Left lobe of liver (tissue), 2 donors: ENCODE measurements at regions not wholly inside any gene's neighbourhood (a gene's known extent, or its start where the extent isn't known, plus 50 kb on each side); places are given as distances from the start of the nearest gene placed in this dataset.
A peak's percentile ranks its signal among the peaks of the same experiment; 100 is the strongest.
"Not testable (repeated sequence)": the region's sequence is repeated elsewhere in the genome, so short reads cannot be mapped to it uniquely, and the experiment has no call there.

Source experiments
- ATAC-seq: fragments of 200-7000 bp; cut with Tn5 transposase; one replicate; pipeline ENCODE4 v1.9.1; 2020; ENCODE audit warnings: mild to moderate bottlenecking, moderate library complexity
- DNase-seq: peaks from one replicate; pipeline ENCODE4 v3.0.0-alpha.2; 2020; ENCODE audit warnings: low spot score
- donor health status: DM: no; HTN: no; CAD: no; lungs with moderate emphysema.
- donor health status: DM: no; HTN: yes; CAD: no.

DNA sequence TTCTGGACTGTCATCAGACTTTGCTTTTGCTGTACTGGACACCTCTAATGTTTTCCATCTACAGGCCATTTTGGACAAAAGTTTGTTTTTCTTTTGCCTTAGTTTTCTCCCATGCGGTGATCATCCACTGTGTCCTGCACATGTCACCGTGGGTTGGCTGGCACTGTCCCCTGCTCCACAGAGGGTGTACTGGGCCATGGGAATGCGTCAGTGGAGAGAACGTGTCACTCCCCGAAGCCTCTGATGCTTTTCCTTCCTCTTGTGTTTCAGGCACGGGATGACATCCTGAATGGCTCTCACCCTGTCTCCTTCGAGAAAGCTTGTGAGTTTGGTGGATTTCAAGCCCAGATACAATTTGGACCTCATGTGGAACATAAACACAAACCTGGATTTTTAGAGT is 385.0 kb upstream of the TPM1 start:
- DNase-seq, result not testable (repeated sequence)
- ATAC-seq, result peak; percentile 24

DNA sequence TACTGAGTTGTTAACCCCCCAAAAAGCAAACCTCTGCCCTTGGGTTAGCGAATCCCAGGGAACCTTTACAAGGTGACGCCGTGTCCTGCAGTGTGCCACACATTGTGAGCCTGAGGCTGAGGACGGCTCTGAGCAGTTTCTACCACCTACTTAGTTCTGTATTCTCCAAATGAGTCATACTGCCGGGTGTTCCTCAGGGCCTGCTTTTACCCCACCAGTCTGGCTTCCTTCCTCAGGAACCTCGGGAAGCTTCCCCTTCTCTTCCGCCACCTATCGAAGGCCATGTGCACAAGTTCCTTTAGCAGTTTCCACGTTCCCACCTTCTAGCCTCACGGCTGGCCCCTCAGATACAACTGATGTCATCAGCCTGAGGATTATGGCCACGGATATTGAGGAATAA is 384.0 kb upstream of the TPM1 start:
- no peak for ATAC-seq

GRCh38 chr15:62663547-62663946 is 379.0 kb upstream of the TPM1 start:
- no peak for ATAC-seq

More for the DNA sequence above, 384.0 kb upstream of the TPM1 start:
- no peak for DNase-seq

GRCh38 chr15:62665449-62665848 is 377.1 kb upstream of the TPM1 start:
- no peak for DNase-seq

More at GRCh38 chr15:62663547-62663946, 379.0 kb upstream of the TPM1 start:
- DNase-seq, result no peak

GRCh38 chr15:62666046-62666445 is 376.5 kb upstream of the TPM1 start:
- ATAC-seq, result no peak
- no peak for DNase-seq

More at GRCh38 chr15:62665449-62665848, 377.1 kb upstream of the TPM1 start:
- no peak for ATAC-seq

DNA sequence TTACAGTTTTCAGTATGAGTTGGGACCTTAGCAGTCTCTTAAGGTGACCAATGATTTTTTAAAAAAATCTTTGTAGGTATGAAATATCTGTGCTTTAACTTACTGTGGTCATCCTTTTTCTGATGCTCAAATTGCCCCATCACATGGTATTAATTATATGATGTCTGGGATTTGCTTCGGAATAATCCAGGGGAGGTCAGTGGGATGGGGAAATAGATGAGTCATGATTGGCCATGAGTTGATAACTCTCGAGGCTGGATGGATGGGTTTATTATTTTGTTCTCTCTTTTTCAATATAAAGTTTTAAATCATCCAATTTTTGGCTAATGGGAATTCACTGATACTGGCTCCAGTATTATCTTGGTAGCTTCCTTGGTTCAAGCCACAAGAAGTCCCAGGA is 370.3 kb upstream of the TPM1 start:
- DNase-seq (no peak), ATAC-seq (no peak)

DNA sequence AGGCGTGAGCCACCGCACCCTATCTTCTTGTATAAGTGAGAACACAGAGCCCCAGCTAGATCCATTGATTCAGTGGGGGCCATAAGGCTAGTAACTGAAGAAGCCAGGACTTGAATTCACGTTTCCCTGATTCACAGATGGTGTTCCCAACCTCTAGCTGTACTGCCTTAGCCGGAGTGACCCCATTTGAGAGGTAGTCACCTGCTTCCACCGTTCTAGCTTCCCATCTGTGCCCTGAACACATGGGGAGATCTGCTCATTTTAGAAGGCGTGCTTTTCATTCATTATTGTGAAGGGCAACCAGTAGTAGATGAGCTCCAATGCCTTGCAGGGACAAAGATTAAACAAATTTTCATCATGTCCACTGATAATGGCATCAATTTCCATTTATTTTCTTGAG is 365.7 kb upstream of the TPM1 start:
- ATAC-seq (no peak), DNase-seq (no peak)

DNA sequence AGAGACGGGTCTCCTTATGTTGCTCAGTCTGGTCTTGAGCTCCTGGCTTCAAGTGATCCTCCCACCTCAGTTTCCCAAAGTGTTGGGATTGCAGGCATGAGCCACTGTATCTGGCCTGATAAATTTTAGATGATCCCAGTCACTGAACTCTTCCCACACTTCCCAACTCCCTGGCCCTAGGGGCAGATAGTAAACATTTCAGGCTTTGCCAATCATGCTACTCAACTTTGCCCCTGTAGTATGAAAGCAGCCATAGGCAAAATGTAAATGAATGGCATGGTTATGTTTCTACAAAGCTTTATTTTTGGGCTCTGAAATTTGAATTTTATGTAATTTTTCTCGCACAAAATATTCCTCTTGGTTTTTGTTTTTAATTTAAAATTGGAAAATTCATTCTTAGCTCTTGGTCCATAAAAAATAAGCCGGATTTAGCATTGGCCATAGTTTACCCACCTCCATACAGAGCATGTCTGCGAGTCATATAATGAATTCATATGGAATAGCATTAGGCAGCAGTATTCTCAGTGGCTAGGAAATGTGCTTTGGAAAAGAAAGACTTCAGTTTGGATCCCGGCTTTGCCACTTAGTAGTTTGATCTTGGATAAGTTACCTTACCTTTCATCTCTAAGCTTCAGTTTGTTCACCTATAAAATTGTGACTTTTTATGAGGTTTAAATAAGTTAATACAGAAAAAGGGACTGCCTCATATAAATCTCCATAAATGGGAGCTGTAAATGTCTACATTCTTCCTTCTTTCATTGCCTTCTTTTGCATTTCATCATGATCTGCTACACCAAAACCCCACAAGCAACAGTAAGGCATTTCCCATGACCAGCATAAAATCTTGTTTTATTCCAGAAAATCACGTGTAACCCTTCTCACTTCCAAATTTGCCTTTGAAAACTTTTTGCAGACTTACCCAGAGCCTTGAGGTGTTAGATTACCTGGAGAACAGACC is 360.3 kb upstream of the TPM1 start:
- DNase-seq (no peak), ATAC-seq (no peak)

DNA sequence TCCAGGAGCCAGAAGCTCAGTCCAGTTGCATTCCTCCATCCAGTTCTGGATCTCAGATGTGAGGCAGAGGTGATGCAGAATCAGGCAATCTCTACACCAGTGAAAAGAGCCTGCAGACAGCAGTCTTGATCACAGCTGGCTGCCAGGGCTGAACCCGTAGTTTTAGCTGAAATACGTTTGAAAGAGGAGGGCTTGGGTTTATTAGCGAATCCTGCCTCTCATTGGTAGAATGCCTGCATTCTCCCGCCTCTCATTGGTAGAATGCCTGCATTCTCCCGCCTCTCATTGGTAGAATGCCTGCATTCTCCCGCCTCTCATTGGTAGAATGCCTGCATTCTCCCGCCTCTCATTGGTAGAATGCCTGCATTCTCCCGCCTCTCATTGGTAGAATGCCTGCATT is 359.4 kb upstream of the TPM1 start:
- ATAC-seq, DNase-seq: not testable (repeated sequence)

- ATAC-seq (no peak), DNase-seq (no peak)
These were observed 358.3 kb upstream of the TPM1 start for GRCh38 chr15:62684123-62684808.

DNA sequence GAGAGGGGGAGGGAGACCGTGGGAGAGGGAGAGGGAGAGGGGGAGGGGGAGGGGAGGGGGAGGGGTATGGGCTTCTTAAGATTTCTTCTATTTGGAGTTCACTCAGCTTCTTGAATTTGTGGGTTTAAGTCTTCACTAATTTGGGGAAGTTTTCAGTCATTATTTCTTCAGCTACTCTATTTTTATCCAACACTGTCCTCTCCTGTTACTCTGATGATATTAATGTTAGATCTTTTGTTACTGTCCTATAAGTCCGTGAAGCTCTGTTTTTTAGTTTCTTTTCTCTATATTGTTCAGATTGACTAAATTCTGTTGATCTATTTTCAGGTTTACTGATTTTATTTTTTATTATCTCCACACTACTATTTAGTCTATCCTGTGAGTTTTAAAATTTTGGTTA is 351.5 kb upstream of the TPM1 start:
- DNase-seq, result no peak

DNA sequence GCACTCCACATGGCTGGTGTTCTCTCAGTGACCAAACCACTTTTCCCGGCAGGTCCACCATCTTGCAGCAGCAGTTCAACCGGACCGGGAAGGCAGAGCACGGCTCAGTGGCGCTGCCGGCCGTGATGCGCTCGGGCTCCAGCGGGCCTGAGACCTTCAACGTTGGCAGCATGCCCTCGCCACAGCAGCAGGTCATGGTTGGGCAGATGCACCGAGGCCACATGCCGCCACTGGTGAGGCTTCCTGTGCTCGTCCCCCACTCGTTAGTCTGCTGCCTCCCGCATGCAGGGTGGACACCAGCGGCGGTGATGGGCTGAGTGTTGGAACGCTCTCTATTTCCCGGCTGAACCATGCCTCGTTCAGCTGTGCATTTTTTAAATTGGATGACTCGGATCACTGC is 344.9 kb upstream of the TPM1 start:
- DNase-seq (no peak), ATAC-seq (no peak)

More for the DNA sequence above, 351.5 kb upstream of the TPM1 start:
- ATAC-seq, result no peak

GRCh38 chr15:62698646-62699045 is 343.9 kb upstream of the TPM1 start:
- DNase-seq (no peak), ATAC-seq (no peak)

DNA sequence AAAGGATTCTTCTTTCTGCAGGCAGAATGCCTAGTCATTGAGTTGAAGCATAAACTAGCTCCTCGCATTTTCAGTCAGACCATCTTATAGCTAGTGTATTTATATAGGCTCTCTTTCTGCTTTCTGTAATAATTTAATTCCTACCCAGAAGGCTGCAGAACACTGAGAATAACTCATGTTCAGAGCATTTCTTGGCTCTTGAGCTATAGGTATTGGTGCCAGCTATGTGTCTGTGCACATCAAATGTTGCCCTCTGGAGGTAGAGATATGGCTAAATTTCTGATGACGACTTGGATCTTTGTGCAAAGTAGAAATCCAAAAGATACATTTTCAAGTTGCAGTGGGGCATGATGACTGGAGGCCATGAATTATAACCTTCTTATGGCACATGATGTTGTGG is 336.2 kb upstream of the TPM1 start:
- ATAC-seq, result no peak
- no peak for DNase-seq

DNA sequence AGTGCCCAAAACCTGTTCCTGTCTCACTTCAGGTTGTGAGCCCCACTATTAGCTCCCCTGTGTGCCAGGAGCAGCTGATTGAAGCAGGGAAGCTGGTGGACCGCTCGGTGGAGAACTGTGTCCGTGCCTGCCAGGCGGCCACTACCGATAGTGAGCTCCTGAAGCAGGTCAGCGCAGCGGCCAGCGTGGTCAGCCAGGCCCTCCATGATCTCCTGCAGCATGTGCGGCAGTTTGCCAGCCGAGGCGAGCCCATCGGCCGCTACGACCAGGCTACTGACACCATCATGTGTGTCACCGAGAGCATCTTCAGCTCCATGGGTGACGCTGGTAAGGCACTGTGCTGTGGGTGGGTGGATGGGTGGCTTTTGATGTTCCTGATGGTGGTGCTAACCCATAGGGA is 334.1 kb upstream of the TPM1 start:
- DNase-seq (no peak), ATAC-seq (no peak)

GRCh38 chr15:62709261-62709660 is 333.3 kb upstream of the TPM1 start:
- ATAC-seq (no peak), DNase-seq (no peak)

DNA sequence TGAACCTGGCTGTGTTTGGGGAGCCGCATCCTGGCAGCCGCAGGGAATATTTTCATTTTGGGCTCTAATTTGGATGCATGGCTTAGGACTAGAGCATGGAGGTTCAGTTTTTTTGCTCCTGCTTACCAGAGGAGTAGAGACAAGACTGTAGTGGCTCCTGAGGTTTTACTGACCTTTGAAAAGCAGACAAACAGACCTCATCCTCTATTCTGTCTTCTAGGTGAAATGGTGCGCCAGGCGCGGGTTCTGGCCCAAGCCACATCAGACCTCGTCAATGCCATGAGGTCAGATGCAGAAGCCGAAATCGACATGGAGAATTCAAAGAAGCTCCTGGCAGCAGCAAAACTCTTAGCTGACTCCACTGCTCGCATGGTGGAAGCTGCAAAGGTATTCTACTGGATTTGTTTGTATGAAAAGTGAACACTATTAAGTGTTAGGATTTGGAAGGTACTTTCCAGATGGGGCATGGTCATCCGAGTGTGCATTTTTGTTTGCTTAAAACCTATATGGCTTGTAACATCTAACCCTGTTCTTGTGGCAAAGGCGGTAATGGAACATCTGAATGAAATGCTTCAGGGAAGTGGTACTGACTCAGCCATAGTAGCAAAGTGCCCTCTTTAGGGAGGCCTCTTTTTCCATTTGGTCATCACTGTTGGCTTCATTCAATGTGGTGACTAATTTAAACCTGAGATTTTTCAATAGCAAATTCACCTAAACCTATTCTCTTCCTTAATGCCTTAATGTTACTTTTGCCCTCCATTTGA is 330.7 kb upstream of the TPM1 start:
- no peak for ATAC-seq
- no peak for DNase-seq

GRCh38 chr15:62712455-62712839 is 330.1 kb upstream of the TPM1 start:
- ATAC-seq, result no peak
- no peak for DNase-seq

DNA sequence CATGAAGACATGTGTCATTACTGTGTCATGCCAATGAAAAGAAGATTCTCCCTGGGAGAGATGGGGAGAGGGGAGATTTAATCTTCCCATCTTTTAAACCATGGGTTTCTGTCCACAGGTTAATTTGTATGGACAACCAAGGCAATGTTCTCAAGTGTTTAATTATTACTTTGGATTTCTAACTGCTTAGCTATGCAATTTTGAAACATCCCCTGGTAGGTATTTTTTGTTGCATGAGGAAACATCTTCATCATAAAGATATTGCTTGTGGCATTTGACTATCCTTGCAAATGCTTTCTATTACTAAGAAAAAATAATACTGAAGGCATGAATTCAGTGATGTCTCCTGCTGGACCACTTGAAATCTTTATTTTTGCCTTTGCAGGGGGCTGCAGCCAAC is 326.6 kb upstream of the TPM1 start:
- DNase-seq, result no peak
- ATAC-seq, result no peak

- ATAC-seq (no peak), DNase-seq (no peak)
These were observed 325.1 kb upstream of the TPM1 start for GRCh38 chr15:62717496-62717895.

DNA sequence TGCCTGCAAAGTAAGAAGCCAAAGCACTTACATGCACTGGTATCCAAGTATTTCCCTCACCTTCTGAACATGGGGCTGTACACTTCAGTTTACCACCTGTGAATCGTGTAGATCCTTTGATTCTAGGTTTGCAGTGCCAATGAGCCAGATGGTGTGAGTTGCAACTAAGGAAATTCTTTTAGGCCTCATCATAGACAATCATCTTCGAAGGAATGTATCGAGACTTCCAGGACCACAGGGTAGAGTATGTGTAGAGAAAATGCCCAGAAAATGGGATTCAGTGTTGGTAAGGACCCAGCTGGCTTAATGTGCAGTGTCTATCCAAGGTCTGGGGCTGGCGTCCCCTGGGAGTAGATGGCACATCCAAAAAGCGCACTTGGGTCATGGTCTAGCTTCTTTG is 323.2 kb upstream of the TPM1 start:
- DNase-seq (no peak), ATAC-seq (no peak)
